ENCODE measurements at regions not wholly inside any gene's neighbourhood (a gene's known extent, or its start where the extent isn't known, plus 50 kb on each side); places are given as distances from the start of the nearest gene placed in this dataset.

GRCh38 chr1:30304080-30304479, 419.3 kb downstream of the MATN1 start:
- Histone ChIP-seq H2AFZ (ENCODE audit: low read depth, low read length) (no peak overlapping the region), H3K9me2 (ENCODE audit: insufficient read depth, low read length) (no peaks in the 10 kb centered on the region), H3K9ac (ENCODE audit: low read length) (no peak overlapping the region), H3F3A (ENCODE audit: insufficient read depth, low read length, poor library complexity, severe bottlenecking) (no peaks in the 10 kb centered on the region), H3K4me3 (ENCODE audit: low read length) (no peak overlapping the region), H3K27ac (ENCODE audit: low read length) (no peak overlapping the region), H3K9me3 (ENCODE audit: low read length) (no peaks in the 10 kb centered on the region), H3K27me3 (ENCODE audit: insufficient read depth, low read depth, low read length) (no peaks in the 10 kb centered on the region), H4K20me1 (ENCODE audit: insufficient read depth) (no peaks in the 10 kb centered on the region), H3K4me2 (ENCODE audit: low read length) (no peak overlapping the region), H3K79me2 (replicated peaks; ENCODE audit: insufficient read depth, low read length) (no peaks in the 10 kb centered on the region), H3K36me3 (ENCODE audit: insufficient read depth, low read length) (no peaks in the 10 kb centered on the region)
- no peak for TF ChIP-seq POLR2AphosphoS5 (IDR thresholded peaks at IDR 0.05)
- no peak for TF ChIP-seq CTCF (IDR thresholded peaks at IDR 0.05; ENCODE audit: poor library complexity, severe bottlenecking)
- TF ChIP-seq REST (IDR thresholded peaks at IDR 0.05; ENCODE audit: borderline replicate concordance) = no peak
- no peak for TF ChIP-seq SMC3 (conservative IDR thresholded peaks at IDR 0.05; ENCODE audit: poor library complexity)
- TF ChIP-seq EZH2 (IDR thresholded peaks at IDR 0.05; ENCODE audit: borderline replicate concordance, insufficient read depth, low read length, poor library complexity, severe bottlenecking) = no peak
- TF ChIP-seq TAF1 (IDR thresholded peaks at IDR 0.05; ENCODE audit: low read depth) = no peak
- no peak for TF ChIP-seq EP300 (conservative IDR thresholded peaks at IDR 0.05; ENCODE audit: poor library complexity, severe bottlenecking)
- no peak for TF ChIP-seq RAD21 (conservative IDR thresholded peaks at IDR 0.05)
- no peak for TF ChIP-seq MXI1 (conservative IDR thresholded peaks at IDR 0.05; ENCODE audit: poor library complexity, severe bottlenecking)

GRCh38 chr1:30303387-30303786, 420.0 kb downstream of the MATN1 start:
- no peak for TF ChIP-seq CTCF (IDR thresholded peaks at IDR 0.05; ENCODE audit: poor library complexity, severe bottlenecking)
- no peak for TF ChIP-seq EZH2 (IDR thresholded peaks at IDR 0.05; ENCODE audit: borderline replicate concordance, insufficient read depth, low read length, poor library complexity, severe bottlenecking)
- TF ChIP-seq SMC3 (conservative IDR thresholded peaks at IDR 0.05; ENCODE audit: poor library complexity) = no peak
- TF ChIP-seq TAF1 (IDR thresholded peaks at IDR 0.05; ENCODE audit: low read depth) = no peak
- TF ChIP-seq MXI1 (conservative IDR thresholded peaks at IDR 0.05; ENCODE audit: poor library complexity, severe bottlenecking) = no peak
- TF ChIP-seq REST (IDR thresholded peaks at IDR 0.05; ENCODE audit: borderline replicate concordance) = no peak
- TF ChIP-seq EP300 (conservative IDR thresholded peaks at IDR 0.05; ENCODE audit: poor library complexity, severe bottlenecking) = no peak
- TF ChIP-seq POLR2AphosphoS5 (IDR thresholded peaks at IDR 0.05) = no peak
- no peak for TF ChIP-seq RAD21 (conservative IDR thresholded peaks at IDR 0.05)
- Histone ChIP-seq H2AFZ (ENCODE audit: low read depth, low read length) (no peak overlapping the region), H3K9me3 (ENCODE audit: low read length) (no peaks in the 10 kb centered on the region), H3K9ac (ENCODE audit: low read length) (no peak overlapping the region), H3F3A (ENCODE audit: insufficient read depth, low read length, poor library complexity, severe bottlenecking) (no peaks in the 10 kb centered on the region), H3K4me3 (ENCODE audit: low read length) (no peak overlapping the region), H3K4me2 (ENCODE audit: low read length) (no peak overlapping the region), H3K27me3 (ENCODE audit: insufficient read depth, low read depth, low read length) (no peaks in the 10 kb centered on the region), H4K20me1 (ENCODE audit: insufficient read depth) (no peaks in the 10 kb centered on the region), H3K9me2 (ENCODE audit: insufficient read depth, low read length) (no peaks in the 10 kb centered on the region), H3K36me3 (ENCODE audit: insufficient read depth, low read length) (no peaks in the 10 kb centered on the region), H3K27ac (ENCODE audit: low read length) (no peak overlapping the region), H3K79me2 (replicated peaks; ENCODE audit: insufficient read depth, low read length) (no peaks in the 10 kb centered on the region)

Measured in neural cell (in vitro differentiated cells).